CD8-positive, alpha-beta memory T cell (primary cell): ENCODE measurements at regions not wholly inside any gene's neighbourhood (a gene's known extent, or its start where the extent isn't known, plus 50 kb on each side); places are given as distances from the start of the nearest gene placed in this dataset.
"Not testable (repeated sequence)": the region's sequence is repeated elsewhere in the genome, so short reads cannot be mapped to it uniquely, and the experiment has no call there.

Experiments used
- CTCF ChIA-PET: fragments of 350-600 bp; sonication (Branson Sonifier 250); formaldehyde crosslinking; loops from one replicate; lab custom pipeline; 2021; ENCODE audit warnings: antibody characterized with exemption; lab: Charles Lee
- POLR2A ChIA-PET: fragments of 350-600 bp; sonication (Branson Sonifier 250); formaldehyde crosslinking; loops from one replicate; lab custom pipeline; 2021; ENCODE audit warnings: antibody characterized with exemption; lab: Charles Lee
- DNase-seq, 5 donors: peaks; one replicate each; pipeline versions ENCODE4 v3.0.0 to v3.0.0-alpha.2; 2020 to 2022; ENCODE audit warnings: mixed read lengths in 1 of 5
- H3K27ac ChIP-seq: one replicate; pipeline ENCODE4 v1.7.0; 2013; ENCODE audit warnings: low read depth, mild to moderate bottlenecking, low read length, moderate library complexity
- H3K27me3 ChIP-seq: 2 replicates; pipeline ENCODE4 v1.7.0; 2013; ENCODE audit warnings: low read length, mild to moderate bottlenecking; ENCODE audit not compliant: insufficient read depth, poor library complexity, severe bottlenecking
- H3K36me3 ChIP-seq: 2 replicates; pipeline ENCODE4 v1.7.0; 2013; ENCODE audit warnings: mild to moderate bottlenecking, low read length, moderate library complexity; ENCODE audit not compliant: insufficient read depth
- H3K4me1 ChIP-seq: 2 replicates; pipeline ENCODE4 v1.7.0; 2013; ENCODE audit warnings: mild to moderate bottlenecking, low read length, moderate library complexity; ENCODE audit not compliant: insufficient read depth
- H3K4me3 ChIP-seq: 2 replicates; pipeline ENCODE4 v1.7.0; 2013; ENCODE audit warnings: mild to moderate bottlenecking, low read length
- H3K9me3 ChIP-seq: 2 replicates; pipeline ENCODE4 v1.7.0; 2013; ENCODE audit warnings: mild to moderate bottlenecking, low read length
- H3K27ac Mint-ChIP-seq, 8 donors: one replicate each; pipeline ENCODE4 v1.8.0; 2020 to 2021; ENCODE audit warnings: mixed read lengths in 8 of 8, mild to moderate bottlenecking in 6 of 8, inconsistent platforms in 3 of 8, moderate library complexity in 3 of 8
- H3K27me3 Mint-ChIP-seq, 2 donors: one replicate each; pipeline ENCODE4 v1.8.0; 2020 to 2021; ENCODE audit warnings: mixed read lengths in 2 of 2, mild to moderate bottlenecking in 1 of 2, moderate library complexity in 1 of 2
- H3K36me3 Mint-ChIP-seq, 3 donors: one replicate each; pipeline ENCODE4 v1.8.0; 2020 to 2021; ENCODE audit warnings: mixed read lengths in 3 of 3, inconsistent platforms in 1 of 3, mild to moderate bottlenecking in 1 of 3
- H3K4me1 Mint-ChIP-seq, 3 donors: one replicate each; pipeline ENCODE4 v1.8.0; 2020 to 2021; ENCODE audit warnings: mixed read lengths in 3 of 3, inconsistent platforms in 1 of 3, mild to moderate bottlenecking in 1 of 3
- H3K4me3 Mint-ChIP-seq, 7 donors: one replicate each; pipeline ENCODE4 v1.8.0; 2020 to 2021; ENCODE audit warnings: mixed read lengths in 7 of 7, mild to moderate bottlenecking in 6 of 7, moderate library complexity in 4 of 7, inconsistent platforms in 2 of 7
- H3K9me3 Mint-ChIP-seq, 5 donors: one replicate each; pipeline ENCODE4 v1.8.0; 2020 to 2022; ENCODE audit warnings: mixed read lengths in 5 of 5, mild to moderate bottlenecking in 3 of 5, moderate library complexity in 2 of 5, inconsistent platforms in 1 of 5

DNA sequence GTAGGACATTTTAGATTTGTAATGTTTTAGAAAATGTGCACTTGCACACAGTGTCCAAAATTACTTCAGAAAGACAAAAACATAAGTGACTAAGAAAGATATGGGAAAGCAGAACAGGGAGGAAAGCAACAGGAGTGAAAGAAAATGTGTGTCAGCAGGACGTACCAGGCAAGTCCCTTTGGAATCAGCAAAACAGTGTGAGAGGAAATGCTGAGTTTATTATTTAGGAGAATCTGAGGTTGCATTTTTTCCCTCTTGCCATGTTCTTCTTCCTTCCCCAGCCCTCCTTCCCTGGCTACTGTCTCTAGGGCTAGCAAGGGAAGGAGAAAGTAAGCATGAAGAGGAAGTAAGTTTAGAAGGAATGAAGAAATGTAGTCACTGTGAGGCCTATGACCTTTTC lies 67.7 kb upstream of the CD163 start:
- ChIA-PET CTCF (no interaction called here), POLR2A (no interaction called here)
- Mint-ChIP-seq H3K9me3 (peaks cover 0 to 7% (median 2%) of the 10 kb centered on the region in 5 donors), H3K27ac (peak overlapping the region in 1 of 8 donors; percentile 75), H3K4me3 (no peak overlapping the region), H3K4me1 (no peaks in the 10 kb centered on the region), H3K27me3 (peaks cover 19 to 52% of the 10 kb centered on the region in 2 donors), H3K36me3 (peaks cover 0 to 3% (median 1%) of the 10 kb centered on the region in 3 donors)
- Histone ChIP-seq H3K4me1 (no peaks in the 10 kb centered on the region), H3K36me3 (no peaks in the 10 kb centered on the region), H3K4me3 (no peak overlapping the region), H3K27me3 (no peaks in the 10 kb centered on the region), H3K9me3 (no peaks in the 10 kb centered on the region), H3K27ac (no peak overlapping the region)
- DNase-seq: no peak

DNA sequence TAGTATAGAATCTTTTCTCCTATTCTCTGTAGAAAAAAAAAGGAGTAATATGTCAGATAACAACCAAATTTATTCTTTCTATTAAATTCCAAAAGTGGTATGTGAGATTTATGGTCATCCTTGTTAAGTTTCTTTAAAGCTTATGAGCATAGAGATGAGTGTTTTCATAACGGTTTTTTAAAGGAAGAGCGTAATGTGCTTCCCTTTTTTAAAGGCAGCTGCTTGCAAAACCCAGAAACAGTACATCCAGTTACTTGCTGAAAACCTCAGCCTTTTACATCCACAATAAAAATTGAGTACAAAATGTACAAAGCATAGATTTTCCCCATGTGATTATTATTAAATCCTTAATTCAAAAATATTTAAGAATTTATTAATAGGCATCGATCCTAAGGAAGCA lies 53.6 kb upstream of the CD163 start:
- no peaks in the 10 kb centered on the region for H3K4me1 Mint-ChIP-seq
- no peaks in the 10 kb centered on the region for H3K9me3 ChIP-seq
- ChIA-PET CTCF (no interaction called here), POLR2A (no interaction called here)
- H3K4me3 Mint-ChIP-seq: no peak overlapping the region
- no peak overlapping the region for H3K27ac ChIP-seq
- peaks cover 10 to 39% of the 10 kb centered on the region in 2 donors for H3K27me3 Mint-ChIP-seq
- peaks cover 0 to 1% (median 0%) of the 10 kb centered on the region in 3 donors for H3K36me3 Mint-ChIP-seq
- DNase-seq: no peak
- no peak overlapping the region for H3K27ac Mint-ChIP-seq
- no peak overlapping the region for H3K4me3 ChIP-seq
- H3K36me3 ChIP-seq: no peaks in the 10 kb centered on the region
- peaks cover 0 to 5% (median 2%) of the 10 kb centered on the region in 5 donors for H3K9me3 Mint-ChIP-seq
- peaks cover 7% of the 10 kb centered on the region for H3K27me3 ChIP-seq
- no peaks in the 10 kb centered on the region for H3K4me1 ChIP-seq

DNA sequence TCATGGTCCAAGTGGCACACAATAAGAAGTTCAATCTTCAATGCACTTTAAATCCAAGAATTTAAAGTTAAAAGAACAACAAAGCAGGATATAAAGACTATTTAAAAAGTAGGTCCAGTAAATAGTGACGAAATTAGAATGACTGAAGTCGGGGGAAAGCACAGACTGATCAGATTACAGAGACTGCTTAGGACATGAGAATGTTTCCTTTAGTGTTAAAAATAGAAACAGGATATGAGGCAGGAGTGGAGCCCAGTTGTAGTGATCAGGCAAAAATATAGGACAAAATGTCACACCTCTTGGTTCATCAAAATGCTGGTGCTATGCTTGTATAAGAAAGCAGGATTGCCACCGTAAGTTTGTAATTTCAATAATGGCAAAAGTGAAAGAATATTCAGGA lies 52.2 kb upstream of the CD163 start:
- Histone ChIP-seq H3K27ac (no peak overlapping the region), H3K4me1 (no peaks in the 10 kb centered on the region), H3K36me3 (no peaks in the 10 kb centered on the region), H3K9me3 (no peaks in the 10 kb centered on the region), H3K27me3 (peaks cover 7% of the 10 kb centered on the region), H3K4me3 (no peak overlapping the region)
- H3K4me3 Mint-ChIP-seq: no peak overlapping the region
- H3K4me1 Mint-ChIP-seq: no peaks in the 10 kb centered on the region
- CTCF ChIA-PET: no interaction called here
- H3K9me3 Mint-ChIP-seq: peaks cover 5 to 16% (median 10%) of the 10 kb centered on the region in 5 donors
- H3K36me3 Mint-ChIP-seq: peaks cover 0 to 7% (median 0%) of the 10 kb centered on the region in 3 donors
- POLR2A ChIA-PET: no interaction called here
- DNase-seq: no peak
- H3K27me3 Mint-ChIP-seq: peaks cover 9 to 38% of the 10 kb centered on the region in 2 donors
- no peak overlapping the region for H3K27ac Mint-ChIP-seq

DNA sequence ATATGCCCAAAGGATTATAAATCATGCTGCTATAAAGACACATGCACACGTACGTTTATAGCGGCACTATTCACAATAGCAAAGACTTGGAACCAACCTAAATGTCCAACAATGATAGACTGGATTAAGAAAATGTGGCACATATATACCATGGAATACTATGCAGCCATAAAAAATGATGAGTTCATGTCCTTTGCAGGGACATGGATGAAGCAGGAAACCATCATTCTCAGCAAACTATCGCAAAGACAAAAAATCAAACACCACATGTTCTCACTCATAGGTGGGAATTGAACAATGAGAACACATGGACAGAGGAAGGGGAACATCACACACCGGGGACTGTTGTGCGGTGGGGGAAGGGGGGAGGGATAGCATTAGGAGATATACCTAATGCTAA lies 51.3 kb upstream of the CD163 start:
- H3K9me3 Mint-ChIP-seq: peaks cover 8 to 21% (median 15%) of the 10 kb centered on the region in 5 donors
- H3K27ac Mint-ChIP-seq: not testable (repeated sequence)

More for the DNA sequence above, 51.3 kb upstream of the CD163 start:
- H3K36me3 Mint-ChIP-seq, H3K9me3 ChIP-seq, H3K4me1 Mint-ChIP-seq, DNase-seq, H3K4me1 ChIP-seq, H3K27ac ChIP-seq, H3K27me3 ChIP-seq, H3K36me3 ChIP-seq, CTCF ChIA-PET, H3K4me3 ChIP-seq, H3K4me3 Mint-ChIP-seq, POLR2A ChIA-PET: not testable (repeated sequence)
- H3K27me3 Mint-ChIP-seq: peaks cover 11 to 29% of the 10 kb centered on the region in 2 donors
